Panc1 (cell line): ENCODE measurements at regions not wholly inside any gene's neighbourhood (a gene's known extent, or its start where the extent isn't known, plus 50 kb on each side); places are given as distances from the start of the nearest gene placed in this dataset.

Experiments
- ATAC-seq: fragments of 200-7000 bp; cut with Tn5 transposase; 2 replicates; pipeline ENCODE4 v1.9.1; 2020; ENCODE audit warnings: mild to moderate bottlenecking, moderate library complexity
- BruUV-seq: library from RNA; stranded (reverse); fragments of 400-500 nt; replicated peaks from 2 replicates; lab custom pipeline; 2021; lab: Mats Ljungman, UMichigan
- CTCF ChIA-PET: fragments of 300-600 bp; sonication (Branson Sonifier 250); formaldehyde crosslinking; loops from one replicate; lab custom pipeline; 2022; ENCODE audit warnings: antibody characterized with exemption; lab: Charles Lee
- POLR2A ChIA-PET: fragments of 300-600 bp; sonication (Branson Sonifier 250); formaldehyde crosslinking; loops from one replicate; lab custom pipeline; 2022; ENCODE audit warnings: antibody characterized with exemption; lab: Charles Lee
- DNase-seq: peaks from one replicate; pipeline ENCODE4 v3.0.0-alpha.2; 2010; ENCODE audit warnings: low read depth, low spot score
- H3K27ac ChIP-seq: 2 replicates; pipeline ENCODE4 v1.5.1; 2011; ENCODE audit warnings: mild to moderate bottlenecking, low read length, inconsistent platforms
- H3K27me3 ChIP-seq: fragments of 200-500 bp; sonication (Bioruptor generic); 2 replicates; pipeline ENCODE4 v1.6.0; 2014; ENCODE audit warnings: low read length, inconsistent platforms; ENCODE audit not compliant: control insufficient read depth, insufficient read depth
- H3K36me3 ChIP-seq: fragments of 200-500 bp; sonication (Bioruptor generic); 2 replicates; pipeline ENCODE4 v1.5.1; 2014; ENCODE audit warnings: inconsistent platforms, mild to moderate bottlenecking, low read length, moderate library complexity; ENCODE audit not compliant: control insufficient read depth, insufficient read depth
- H3K4me1 ChIP-seq: 2 replicates; pipeline ENCODE4 v1.5.1; 2011; ENCODE audit warnings: inconsistent platforms, mild to moderate bottlenecking, low read length, moderate library complexity; ENCODE audit not compliant: control insufficient read depth, insufficient read depth
- H3K4me3 ChIP-seq, 2 experiments: 2 replicates each; pipeline ENCODE4 v1.5.1; 2011 to 2012; ENCODE audit warnings: low read depth in 2 of 2, low read length in 2 of 2, mild to moderate bottlenecking in 2 of 2, inconsistent platforms in 1 of 2, moderate library complexity in 1 of 2
- H3K9me3 ChIP-seq: fragments of 200-500 bp; sonication (Bioruptor generic); 2 replicates; pipeline ENCODE4 v1.5.1; 2014; ENCODE audit warnings: low read depth, mild to moderate bottlenecking, inconsistent platforms, low read length, moderate library complexity; ENCODE audit not compliant: control insufficient read depth, insufficient read depth
- CTCF ChIP-seq: fragments of 450-650 bp; IDR thresholded peaks from 2 replicates; pipeline ENCODE4 v1.5.1; 2017; ENCODE audit warnings: mild to moderate bottlenecking
- POLR2AphosphoS5 ChIP-seq: IDR thresholded peaks from 2 replicates; pipeline ENCODE4 v1.6.1; 2012; ENCODE audit warnings: mild to moderate bottlenecking, low read depth, low read length, moderate library complexity
- SIN3A ChIP-seq: IDR thresholded peaks from 2 replicates; pipeline ENCODE4 v1.6.1; 2012; ENCODE audit warnings: low read depth, mild to moderate bottlenecking, low read length, moderate library complexity, borderline replicate concordance; ENCODE audit not compliant: insufficient read depth
- TCF7L2 ChIP-seq: IDR thresholded peaks from 2 replicates; pipeline ENCODE4 v1.6.1; 2011; ENCODE audit warnings: mild to moderate bottlenecking, low read depth, low read length, inconsistent platforms
- in situ Hi-C: cut with HindIII; loops from 2 replicates; pipeline ENCODE4 v1.10.0; 2016; ENCODE audit warnings: low sequenced_read_pairs, low pct_unique_long_range_greater_than_20kb
- intact Hi-C: fragments of 100-400 bp; cut with micrococcal nuclease; formaldehyde crosslinking; loops from one replicate; pipeline ENCODE4 v1.10.0; 2022; ENCODE audit not compliant: unreplicated experiment
- TF ChIP-seq, protein P1 (sequence below), 2 experiments: IDR thresholded peaks; 2 replicates each; pipeline ENCODE4 v1.6.1; 2011 to 2012; ENCODE audit warnings: low read depth in 2 of 2, control low read depth in 1 of 2, low read length in 1 of 2, mild to moderate bottlenecking in 1 of 2, moderate library complexity in 1 of 2; ENCODE audit not compliant: insufficient read depth in 1 of 2

DNA sequence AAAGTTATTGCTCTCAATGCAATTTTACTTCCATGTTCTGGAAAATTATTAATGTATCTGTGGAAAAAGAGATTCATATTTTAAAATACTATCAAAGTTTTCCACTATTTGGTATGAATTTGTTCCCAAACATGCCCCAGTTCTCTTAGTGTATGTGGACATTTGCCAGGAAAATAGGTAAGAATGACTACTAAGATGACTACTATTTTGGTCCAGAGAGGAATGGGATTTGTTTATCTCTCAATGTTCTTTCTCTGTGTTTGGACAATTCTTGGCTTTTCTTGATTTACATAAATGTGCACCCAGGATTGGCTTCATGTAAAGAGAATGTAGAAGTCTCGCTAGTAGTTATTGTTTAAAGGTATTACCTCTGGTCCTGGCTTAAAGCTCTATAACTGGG, 60.3 kb upstream of the POT1 start:
- TF ChIP-seq POLR2AphosphoS5 (no peak), TCF7L2 (no peak), CTCF (no peak), SIN3A (no peak)
- TF ChIP-seq, protein P1, sequence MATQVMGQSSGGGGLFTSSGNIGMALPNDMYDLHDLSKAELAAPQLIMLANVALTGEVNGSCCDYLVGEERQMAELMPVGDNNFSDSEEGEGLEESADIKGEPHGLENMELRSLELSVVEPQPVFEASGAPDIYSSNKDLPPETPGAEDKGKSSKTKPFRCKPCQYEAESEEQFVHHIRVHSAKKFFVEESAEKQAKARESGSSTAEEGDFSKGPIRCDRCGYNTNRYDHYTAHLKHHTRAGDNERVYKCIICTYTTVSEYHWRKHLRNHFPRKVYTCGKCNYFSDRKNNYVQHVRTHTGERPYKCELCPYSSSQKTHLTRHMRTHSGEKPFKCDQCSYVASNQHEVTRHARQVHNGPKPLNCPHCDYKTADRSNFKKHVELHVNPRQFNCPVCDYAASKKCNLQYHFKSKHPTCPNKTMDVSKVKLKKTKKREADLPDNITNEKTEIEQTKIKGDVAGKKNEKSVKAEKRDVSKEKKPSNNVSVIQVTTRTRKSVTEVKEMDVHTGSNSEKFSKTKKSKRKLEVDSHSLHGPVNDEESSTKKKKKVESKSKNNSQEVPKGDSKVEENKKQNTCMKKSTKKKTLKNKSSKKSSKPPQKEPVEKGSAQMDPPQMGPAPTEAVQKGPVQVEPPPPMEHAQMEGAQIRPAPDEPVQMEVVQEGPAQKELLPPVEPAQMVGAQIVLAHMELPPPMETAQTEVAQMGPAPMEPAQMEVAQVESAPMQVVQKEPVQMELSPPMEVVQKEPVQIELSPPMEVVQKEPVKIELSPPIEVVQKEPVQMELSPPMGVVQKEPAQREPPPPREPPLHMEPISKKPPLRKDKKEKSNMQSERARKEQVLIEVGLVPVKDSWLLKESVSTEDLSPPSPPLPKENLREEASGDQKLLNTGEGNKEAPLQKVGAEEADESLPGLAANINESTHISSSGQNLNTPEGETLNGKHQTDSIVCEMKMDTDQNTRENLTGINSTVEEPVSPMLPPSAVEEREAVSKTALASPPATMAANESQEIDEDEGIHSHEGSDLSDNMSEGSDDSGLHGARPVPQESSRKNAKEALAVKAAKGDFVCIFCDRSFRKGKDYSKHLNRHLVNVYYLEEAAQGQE (IDR thresholded peaks at IDR 0.05; ENCODE audit: insufficient read depth in 1 of 2, low read depth in 2 of 2, low read length in 1 of 2), result no peak
- no peak overlapping the region for H3K27ac ChIP-seq
- POLR2A ChIA-PET, result no interaction called here
- ATAC-seq, result no peak
- in situ Hi-C loops, result no loop called here
- no peaks in the 10 kb centered on the region for H3K9me3 ChIP-seq
- no peak overlapping the region for H3K4me3 ChIP-seq
- H3K36me3 ChIP-seq, result no peaks in the 10 kb centered on the region; the same call in 1 of the 2 replicates
- no peaks in the 10 kb centered on the region for H3K27me3 ChIP-seq
- intact Hi-C loops, result no loop called here
- peaks cover 2% of the 10 kb centered on the region; the same call in 1 of the 2 replicates for H3K4me1 ChIP-seq
- CTCF ChIA-PET, result no interaction called here
- BruUV-seq, result no TSS peak
- DNase-seq, result no peak
